Ovary (tissue), 7 donors: ENCODE measurements at regions not wholly inside any gene's neighbourhood (a gene's known extent, or its start where the extent isn't known, plus 50 kb on each side); places are given as distances from the start of the nearest gene placed in this dataset.

ENCODE experiments used
- DNase-seq, 5 donors: peaks; one replicate each; pipeline ENCODE4 v3.0.0-alpha.2; 2019 to 2020
- H3K27ac ChIP-seq, 2 donors: fragments of 200-600 bp; one replicate each; pipeline versions ENCODE4 v1.5.1 to v1.8.0; 2019 to 2022
- H3K27me3 ChIP-seq: fragments of 200-600 bp; one replicate; pipeline ENCODE4 v1.8.0; 2022
- H3K36me3 ChIP-seq: fragments of 200-600 bp; sonication (generic); one replicate; pipeline ENCODE4 v1.5.1; 2019
- H3K4me1 ChIP-seq: one replicate; pipeline ENCODE4 v1.8.1; 2013; ENCODE audit warnings: mild to moderate bottlenecking, moderate library complexity; ENCODE audit not compliant: insufficient read depth
- H3K4me3 ChIP-seq: fragments of 200-600 bp; sonication (generic); one replicate; pipeline ENCODE4 v1.5.1; 2017
- H3K9me3 ChIP-seq, 2 donors: fragments of 200-600 bp in 1 of 2; sonication (generic) in 1 of 2; one replicate each; pipeline versions ENCODE4 v1.5.1 to v1.8.1; 2013 to 2019; ENCODE audit warnings: mild to moderate bottlenecking in 1 of 2, moderate library complexity in 1 of 2
- CTCF ChIP-seq, 3 donors: fragments of 450-650 bp in 2 of 3; fragments of 200-600 bp in 1 of 3; IDR thresholded peaks; one replicate each; pipeline versions ENCODE4 v1.5.1 to v1.8.0; 2016 to 2022; ENCODE audit warnings: antibody characterized with exemption in 3 of 3, mild to moderate bottlenecking in 1 of 3
- EP300 ChIP-seq: sonication (generic); formaldehyde crosslinking; IDR thresholded peaks from one replicate; pipeline ENCODE4 v1.6.1; 2017; ENCODE audit warnings: antibody characterized with exemption
- POLR2A ChIP-seq: fragments of 450-650 bp; IDR thresholded peaks from one replicate; pipeline ENCODE4 v1.6.1; 2017; ENCODE audit warnings: antibody characterized with exemption, mild to moderate bottlenecking, moderate library complexity
- WGBS, 3 donors: extraction: QIAGEN DNeasy Blood & Tissue Kit in 1 of 3; methylation state at CpG; one replicate each; pipeline versions ENCODE4 v1.1.5 to v1.1.7; 2013 to 2017; 5-methylcytosine and 5-hydroxymethylcytosine counted together
- intact Hi-C, 4 donors: fragments of 100-400 bp; cut with DNase I; formaldehyde crosslinking; loops; one replicate each; pipeline versions ENCODE4 v1.11.0 to v1.15.1; 2022 to 2023
- donor health status: DM: no; HTN: no; CAD: no; lungs with moderate emphysema.
- donor health status: DM: no; HTN: no; CAD: no.
- donor health status: Bipolar disorder and iron deficiency.
- donor health status: DM: no; HTN: no; CAD: no.
- donor health status: DM: yes; HTN: yes; CAD: no.

DNA sequence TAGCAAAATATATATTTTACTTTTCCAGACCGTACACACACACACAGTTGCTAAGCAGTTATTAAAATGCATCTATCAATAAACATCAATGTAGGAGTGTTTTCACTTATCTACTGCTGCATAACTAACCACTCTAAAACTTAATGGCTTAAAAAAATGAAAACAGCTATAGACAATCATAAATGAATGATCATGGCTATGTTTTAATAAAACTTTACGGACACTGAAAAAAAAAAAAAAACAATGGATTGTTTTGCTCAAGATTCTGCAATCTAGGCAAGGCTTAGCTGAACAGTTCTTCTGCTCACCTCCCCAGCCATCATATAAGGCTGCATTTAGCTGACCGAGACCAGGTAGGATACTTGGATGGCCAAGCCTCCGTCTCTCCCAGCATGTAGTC is 125.4 kb upstream of the CCDC28A start:
- Histone ChIP-seq H3K27ac (no peak overlapping the region), H3K27me3 (no peaks in the 10 kb centered on the region), H3K36me3 (no peaks in the 10 kb centered on the region), H3K9me3 (no peaks in the 10 kb centered on the region), H3K4me1 (no peaks in the 10 kb centered on the region), H3K4me3 (no peak overlapping the region)
- DNase-seq: no peak
- TF ChIP-seq EP300 (no peak), POLR2A (no peak), CTCF (IDR thresholded peaks at IDR 0.05) (no peak)
- 94 to 96% (median 96%) methylated on average over 4 of the region's 4 CpGs for WGBS, 3 donors
- intact Hi-C loops: no loop called here

DNA sequence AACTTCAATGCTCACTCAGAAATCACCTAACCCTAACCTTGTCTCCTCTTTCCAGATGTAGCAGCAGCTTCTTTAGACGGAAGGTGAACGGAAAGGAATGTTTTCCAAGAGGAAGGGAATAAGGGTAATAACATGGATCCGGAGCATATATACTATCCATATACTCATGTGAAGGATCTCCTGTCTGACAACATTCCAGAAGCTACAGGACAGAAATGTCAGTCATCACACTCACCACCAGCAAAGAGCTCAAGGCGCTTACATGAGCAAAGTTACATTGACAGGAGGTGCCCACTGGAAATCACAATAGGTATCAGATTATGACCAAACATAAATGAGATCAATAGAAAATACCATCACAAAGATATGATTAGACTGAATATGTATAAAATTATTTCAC is 122.1 kb upstream of the CCDC28A start:
- no peak for DNase-seq
- Histone ChIP-seq H3K9me3 (no peaks in the 10 kb centered on the region), H3K27ac (no peak overlapping the region), H3K4me3 (no peak overlapping the region), H3K36me3 (no peaks in the 10 kb centered on the region), H3K4me1 (no peaks in the 10 kb centered on the region), H3K27me3 (no peaks in the 10 kb centered on the region)
- intact Hi-C loops: no loop called here
- 94 to 96% (median 94%) methylated on average over 4 of the region's 4 CpGs for WGBS, 3 donors
- TF ChIP-seq EP300 (no peak), POLR2A (no peak), CTCF (IDR thresholded peaks at IDR 0.05) (no peak)

DNA sequence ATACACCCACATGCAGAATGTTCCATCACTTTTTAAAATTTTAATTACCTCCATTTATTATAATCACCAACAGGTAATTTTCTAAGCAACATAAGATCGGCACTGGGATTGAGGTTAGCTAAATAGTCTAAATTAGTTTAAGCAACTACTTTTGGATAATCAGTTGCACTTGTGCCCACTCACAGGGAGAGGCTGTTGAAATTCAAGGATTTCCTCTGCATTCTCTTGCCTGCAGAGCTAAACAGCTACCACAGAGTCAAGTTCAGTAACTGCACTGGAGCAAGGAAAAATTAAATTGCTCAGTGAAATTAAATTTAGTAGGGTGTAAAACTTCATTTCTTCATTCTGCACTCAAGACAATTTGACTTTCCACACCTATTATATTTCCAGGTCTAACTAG is 120.7 kb upstream of the CCDC28A start:
- Histone ChIP-seq H3K4me1 (no peaks in the 10 kb centered on the region), H3K27ac (no peak overlapping the region), H3K36me3 (no peaks in the 10 kb centered on the region), H3K27me3 (no peaks in the 10 kb centered on the region), H3K9me3 (no peaks in the 10 kb centered on the region), H3K4me3 (no peak overlapping the region)
- intact Hi-C loops: no loop called here
- TF ChIP-seq EP300 (no peak), POLR2A (no peak), CTCF (IDR thresholded peaks at IDR 0.05) (no peak)
- DNase-seq: no peak
- 56 to 74% (median 56%) methylated on average over 1 of the region's 1 CpG for WGBS, 3 donors

DNA sequence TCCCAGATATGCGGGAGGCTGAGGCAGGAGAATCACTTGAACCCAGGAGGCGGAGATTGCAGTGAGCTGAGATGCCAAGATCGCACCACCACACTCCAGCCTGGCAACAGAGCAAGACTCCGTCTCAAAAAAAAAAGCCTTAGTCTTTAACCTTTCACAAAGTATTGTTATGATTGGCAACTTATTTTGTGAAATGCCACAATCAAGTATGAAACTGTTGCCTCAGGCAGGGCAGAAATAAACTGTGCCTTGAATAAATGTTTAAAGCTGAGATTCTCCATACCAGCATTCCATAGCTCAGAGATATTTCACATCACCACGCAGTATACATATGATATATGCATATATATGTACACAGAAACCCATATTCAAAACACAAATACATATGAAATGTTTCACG is 120.1 kb upstream of the CCDC28A start:
- H3K36me3 ChIP-seq: no peaks in the 10 kb centered on the region
- no peak for TF ChIP-seq CTCF (IDR thresholded peaks at IDR 0.05)
- TF ChIP-seq POLR2A: no peak
- TF ChIP-seq EP300: no peak
- no peaks in the 10 kb centered on the region for H3K4me1 ChIP-seq
- no peak overlapping the region for H3K4me3 ChIP-seq
- WGBS, 3 donors: 72 to 80% (median 80%) methylated on average over 6 of the region's 6 CpGs
- H3K9me3 ChIP-seq: no peaks in the 10 kb centered on the region
- H3K27me3 ChIP-seq: no peaks in the 10 kb centered on the region
- H3K27ac ChIP-seq: no peak overlapping the region
- DNase-seq: no peak
- intact Hi-C loops: no loop called here
